Uterus (tissue), 3 donors: ENCODE measurements at regions not wholly inside any gene's neighbourhood (a gene's known extent, or its start where the extent isn't known, plus 50 kb on each side); places are given as distances from the start of the nearest gene placed in this dataset.

Experiments
- DNase-seq, 2 donors: peaks; one replicate each; pipeline ENCODE4 v3.0.0-alpha.2; 2019 to 2020
- H3K27ac ChIP-seq, 2 donors: fragments of 200-600 bp; sonication (generic); 1 replicate in 1 of 2; 2 replicates in 1 of 2; pipeline ENCODE4 v1.5.1; 2016 to 2018
- H3K27me3 ChIP-seq, 2 donors: fragments of 200-600 bp; sonication (generic); one replicate each; pipeline ENCODE4 v1.5.1; 2018 to 2019; ENCODE audit warnings: control low read depth in 1 of 2
- H3K36me3 ChIP-seq, 2 donors: fragments of 200-600 bp; sonication (generic); one replicate each; pipeline ENCODE4 v1.5.1; 2019; ENCODE audit warnings: control low read depth in 1 of 2
- H3K4me1 ChIP-seq, 2 donors: fragments of 200-600 bp; sonication (generic); one replicate each; pipeline ENCODE4 v1.5.1; 2018 to 2019; ENCODE audit warnings: control low read depth in 1 of 2
- H3K4me3 ChIP-seq, 2 donors: fragments of 200-600 bp; sonication (generic); 1 replicate in 1 of 2; 2 replicates in 1 of 2; pipeline ENCODE4 v1.5.1; 2018 to 2019; ENCODE audit warnings: mild to moderate bottlenecking in 1 of 2
- H3K9me3 ChIP-seq, 2 donors: fragments of 200-600 bp; sonication (generic); one replicate each; pipeline ENCODE4 v1.5.1; 2019; ENCODE audit warnings: control low read depth in 1 of 2
- POLR2A ChIP-seq, 2 donors: fragments of 450-650 bp; IDR thresholded peaks; one replicate each; pipeline ENCODE4 v1.6.1; 2016; ENCODE audit warnings: antibody characterized with exemption in 2 of 2, mild to moderate bottlenecking in 1 of 2, moderate library complexity in 1 of 2
- intact Hi-C: fragments of 100-400 bp; cut with DNase I; formaldehyde crosslinking; loops from one replicate; pipeline ENCODE4 v1.15.1; 2023; ENCODE audit warnings: low total_unique reads
- TF ChIP-seq, protein P1 (sequence below), 4 experiments: fragments of 200-600 bp in 2 of 4; fragments of 450-650 bp in 2 of 4; sonication (generic) in 2 of 4; IDR thresholded peaks; one replicate each; pipeline ENCODE4 v1.5.1; 2016 to 2019; ENCODE audit warnings: antibody characterized with exemption in 4 of 4, mild to moderate bottlenecking in 2 of 4, moderate library complexity in 1 of 4
- donor health status: DM: yes; HTN: yes; CAD: no.

DNA sequence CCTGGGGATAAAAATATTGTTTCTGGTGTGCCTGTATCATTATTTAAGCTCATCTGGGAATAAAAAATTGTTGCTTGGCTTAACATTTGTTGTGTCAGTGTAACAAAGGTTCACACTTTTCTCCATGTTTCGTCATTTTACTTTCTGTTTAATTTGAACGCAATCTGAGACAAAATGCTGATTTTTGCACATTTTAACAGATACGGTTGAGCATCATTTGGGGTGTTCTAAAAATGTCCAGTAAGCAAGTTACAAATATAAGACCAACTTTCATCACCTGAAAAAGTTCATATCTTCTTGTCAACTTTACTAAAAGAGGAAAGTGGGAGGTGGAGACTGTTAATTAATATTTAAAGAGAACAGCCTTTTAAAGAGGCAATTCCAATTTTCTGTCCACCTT lies 134.8 kb upstream of the CNTN4 start:
- Histone ChIP-seq H3K27ac (no peak overlapping the region), H3K4me3 (no peak overlapping the region), H3K36me3 (no peaks in the 10 kb centered on the region), H3K9me3 (no peaks in the 10 kb centered on the region), H3K27me3 (no peaks in the 10 kb centered on the region), H3K4me1 (no peaks in the 10 kb centered on the region)
- no peak for DNase-seq
- intact Hi-C loops: no loop called here
- TF ChIP-seq POLR2A (IDR thresholded peaks at IDR 0.05): no peak
- TF ChIP-seq, protein P1, sequence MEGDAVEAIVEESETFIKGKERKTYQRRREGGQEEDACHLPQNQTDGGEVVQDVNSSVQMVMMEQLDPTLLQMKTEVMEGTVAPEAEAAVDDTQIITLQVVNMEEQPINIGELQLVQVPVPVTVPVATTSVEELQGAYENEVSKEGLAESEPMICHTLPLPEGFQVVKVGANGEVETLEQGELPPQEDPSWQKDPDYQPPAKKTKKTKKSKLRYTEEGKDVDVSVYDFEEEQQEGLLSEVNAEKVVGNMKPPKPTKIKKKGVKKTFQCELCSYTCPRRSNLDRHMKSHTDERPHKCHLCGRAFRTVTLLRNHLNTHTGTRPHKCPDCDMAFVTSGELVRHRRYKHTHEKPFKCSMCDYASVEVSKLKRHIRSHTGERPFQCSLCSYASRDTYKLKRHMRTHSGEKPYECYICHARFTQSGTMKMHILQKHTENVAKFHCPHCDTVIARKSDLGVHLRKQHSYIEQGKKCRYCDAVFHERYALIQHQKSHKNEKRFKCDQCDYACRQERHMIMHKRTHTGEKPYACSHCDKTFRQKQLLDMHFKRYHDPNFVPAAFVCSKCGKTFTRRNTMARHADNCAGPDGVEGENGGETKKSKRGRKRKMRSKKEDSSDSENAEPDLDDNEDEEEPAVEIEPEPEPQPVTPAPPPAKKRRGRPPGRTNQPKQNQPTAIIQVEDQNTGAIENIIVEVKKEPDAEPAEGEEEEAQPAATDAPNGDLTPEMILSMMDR (IDR thresholded peaks at IDR 0.05): no peak

- DNase-seq: no peak
- H3K9me3 ChIP-seq: no peaks in the 10 kb centered on the region
- H3K4me1 ChIP-seq: no peaks in the 10 kb centered on the region
- H3K4me3 ChIP-seq: no peak overlapping the region
- TF ChIP-seq, protein P1 (IDR thresholded peaks at IDR 0.05): no peak
- TF ChIP-seq POLR2A (IDR thresholded peaks at IDR 0.05): no peak
- no peak overlapping the region for H3K27ac ChIP-seq
- intact Hi-C loops: no loop called here
- H3K27me3 ChIP-seq: no peaks in the 10 kb centered on the region
- H3K36me3 ChIP-seq: no peaks in the 10 kb centered on the region
Measured at GRCh38 chr3:1967525-1967924, 131.1 kb upstream of the CNTN4 start.

GRCh38 chr3:1969281-1969680 lies 129.4 kb upstream of the CNTN4 start:
- Histone ChIP-seq H3K4me1 (no peaks in the 10 kb centered on the region), H3K9me3 (no peaks in the 10 kb centered on the region), H3K4me3 (no peak overlapping the region), H3K27ac (no peak overlapping the region), H3K27me3 (no peaks in the 10 kb centered on the region), H3K36me3 (no peaks in the 10 kb centered on the region)
- no peak for TF ChIP-seq POLR2A (IDR thresholded peaks at IDR 0.05)
- TF ChIP-seq, protein P1 (IDR thresholded peaks at IDR 0.05): no peak
- intact Hi-C loops: no loop called here
- DNase-seq: no peak

DNA sequence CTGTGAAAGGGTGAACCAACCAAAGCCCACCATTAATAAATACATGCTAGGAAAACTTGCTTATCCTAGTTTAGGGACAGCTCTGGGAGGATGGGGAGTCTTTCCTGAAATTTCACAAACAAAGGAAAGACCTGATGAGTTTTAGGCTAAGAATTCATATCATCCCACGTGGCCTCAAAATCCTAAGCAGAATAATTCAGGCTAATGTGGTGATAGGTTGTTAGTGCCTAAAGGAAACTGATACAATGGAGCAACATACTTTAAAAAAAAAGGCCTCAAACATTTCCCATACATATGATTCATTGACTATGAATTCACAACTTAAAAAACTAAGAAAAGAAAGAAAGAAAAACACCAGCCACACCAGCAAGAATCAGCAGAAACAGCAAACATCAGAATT lies 126.9 kb upstream of the CNTN4 start:
- Histone ChIP-seq H3K9me3 (no peaks in the 10 kb centered on the region), H3K27me3 (no peaks in the 10 kb centered on the region), H3K27ac (no peak overlapping the region), H3K36me3 (no peaks in the 10 kb centered on the region), H3K4me1 (no peaks in the 10 kb centered on the region), H3K4me3 (no peak overlapping the region)
- TF ChIP-seq POLR2A (IDR thresholded peaks at IDR 0.05): no peak
- TF ChIP-seq, protein P1 (IDR thresholded peaks at IDR 0.05): no peak
- no peak for DNase-seq
- intact Hi-C loops: no loop called here

GRCh38 chr3:1979961-1980615 lies 118.6 kb upstream of the CNTN4 start:
- TF ChIP-seq, protein P1 (IDR thresholded peaks at IDR 0.05): no peak
- TF ChIP-seq POLR2A (IDR thresholded peaks at IDR 0.05): no peak
- H3K9me3 ChIP-seq: no peaks in the 10 kb centered on the region
- H3K36me3 ChIP-seq: no peaks in the 10 kb centered on the region
- no peaks in the 10 kb centered on the region for H3K4me1 ChIP-seq
- H3K4me3 ChIP-seq: no peak overlapping the region
- no peaks in the 10 kb centered on the region for H3K27me3 ChIP-seq
- intact Hi-C loops: no loop called here
- no peak overlapping the region for H3K27ac ChIP-seq
- no peak for DNase-seq
